ENCODE measurements at regions not wholly inside any gene's neighbourhood (a gene's known extent, or its start where the extent isn't known, plus 50 kb on each side); places are given as distances from the start of the nearest gene placed in this dataset.

DNA sequence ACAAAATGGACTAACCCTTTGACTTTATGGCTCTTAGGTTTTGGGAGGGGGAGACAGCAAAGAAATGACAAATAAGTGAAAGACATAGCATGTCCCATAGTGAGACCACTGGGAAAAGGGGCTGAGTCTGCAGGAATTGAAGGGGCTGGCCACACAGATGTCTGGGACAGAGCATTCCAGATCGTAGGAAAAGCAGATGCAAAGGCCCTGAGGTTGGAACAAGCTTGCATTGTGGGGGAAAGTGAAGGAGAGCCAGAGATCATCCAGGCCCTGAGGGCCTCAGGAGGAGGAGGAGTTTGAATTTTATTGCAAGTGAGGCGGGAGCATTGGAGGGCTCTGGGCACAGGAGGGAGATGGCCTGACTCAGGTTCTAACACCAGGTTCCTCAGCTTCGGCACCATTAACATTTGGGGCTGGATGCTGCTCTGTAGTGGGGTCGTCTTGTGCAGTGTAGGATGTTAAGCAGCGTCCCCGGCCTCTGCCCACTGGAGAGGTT lies 97.5 kb downstream of the CEBPB start:
- peaks cover 0 to 7% of the 10 kb centered on the region in 2 donors for H3K27me3 Mint-ChIP-seq
- DNase-seq = no peak
- H3K27ac Mint-ChIP-seq = peak overlapping the region in 1 of 7 donors; percentile 7
- Histone ChIP-seq H3K36me3 (ENCODE audit: insufficient read depth, low read length) (no peaks in the 10 kb centered on the region), H3K27ac (ENCODE audit: low read depth, low read length) (no peak overlapping the region), H3K9me3 (ENCODE audit: control insufficient read depth in 1 of 2, low read length in 2 of 2) (no peaks in the 10 kb centered on the region), H3K4me3 (ENCODE audit: low read length in 2 of 2) (no peak overlapping the region), H3K27me3 (ENCODE audit: insufficient read depth, low read length) (no peaks in the 10 kb centered on the region), H3K4me1 (ENCODE audit: insufficient read depth, low read length) (peaks cover 6% of the 10 kb centered on the region)
- H3K36me3 Mint-ChIP-seq = no peaks in the 10 kb centered on the region
- H3K9me3 Mint-ChIP-seq = no peaks in the 10 kb centered on the region
- intact Hi-C loops (cut with micrococcal nuclease) = no loop called here
- no peak overlapping the region for H3K4me3 Mint-ChIP-seq
- CTCF ChIA-PET (ENCODE audit: partially characterized antibody) = no interaction called here
- POLR2A ChIA-PET (ENCODE audit: partially characterized antibody) = no interaction called here
- H3K4me1 Mint-ChIP-seq = peaks cover 8 to 19% (median 12%) of the 10 kb centered on the region in 4 donors

DNA sequence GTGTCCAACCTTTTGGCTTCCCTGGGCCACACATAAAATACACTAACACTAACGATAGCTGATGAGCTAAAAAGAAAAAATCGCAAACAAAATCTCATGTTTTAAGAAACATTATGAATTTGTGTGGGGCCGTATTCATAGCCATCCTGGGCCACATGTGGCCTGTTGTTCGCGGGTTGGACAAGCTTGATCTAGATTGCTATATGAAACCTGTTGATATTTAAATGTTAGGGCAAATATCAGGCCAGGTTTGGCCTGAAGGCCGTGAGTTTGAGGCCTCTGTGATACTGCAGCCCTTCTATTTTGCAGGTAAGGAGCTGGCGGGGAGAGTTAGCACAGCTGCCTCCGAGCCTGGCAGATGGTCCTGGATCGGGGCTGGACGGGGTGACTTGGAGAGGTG lies 99.0 kb downstream of the CEBPB start:
- no peak overlapping the region for H3K4me3 Mint-ChIP-seq

DNA sequence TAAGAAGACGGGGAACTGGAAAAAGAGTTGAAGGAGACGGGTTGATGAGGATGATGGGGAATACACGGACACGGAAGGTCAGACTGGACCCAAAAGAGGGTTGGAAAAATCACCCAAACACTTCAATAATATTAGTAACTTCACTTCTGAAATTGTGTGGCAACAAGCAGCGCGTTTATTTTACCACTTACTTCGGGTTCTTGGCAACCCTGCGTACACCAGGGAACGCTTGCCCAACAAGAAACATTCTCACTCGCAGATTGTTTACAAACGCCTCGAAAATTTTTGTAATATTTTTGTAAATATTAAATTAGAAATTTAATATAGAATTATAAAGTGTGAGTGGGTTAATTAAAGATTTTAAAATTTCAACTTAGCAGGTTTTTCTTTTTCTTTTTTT lies 99.5 kb downstream of the CEBPB start:
- ChIA-PET POLR2A (ENCODE audit: partially characterized antibody) (no interaction called here), CTCF (ENCODE audit: partially characterized antibody) (interaction anchor here (1.2 kb wide), 1 partner anchor 174 kb away, joined by 3 read pairs; no protein-coding TSS in a partner anchor)
- Mint-ChIP-seq H3K4me3 (no peak overlapping the region), H3K36me3 (no peaks in the 10 kb centered on the region), H3K27ac (no peak overlapping the region), H3K27me3 (peaks cover 0 to 5% of the 10 kb centered on the region in 2 donors), H3K4me1 (peaks cover 4 to 12% (median 7%) of the 10 kb centered on the region in 4 donors), H3K9me3 (no peaks in the 10 kb centered on the region)
- Histone ChIP-seq H3K27me3 (ENCODE audit: insufficient read depth, low read length) (no peaks in the 10 kb centered on the region), H3K4me1 (ENCODE audit: insufficient read depth, low read length) (peaks cover 2% of the 10 kb centered on the region), H3K9me3 (ENCODE audit: control insufficient read depth in 1 of 2, low read length in 2 of 2) (no peaks in the 10 kb centered on the region), H3K27ac (ENCODE audit: low read depth, low read length) (no peak overlapping the region), H3K4me3 (ENCODE audit: low read length in 2 of 2) (no peak overlapping the region), H3K36me3 (ENCODE audit: insufficient read depth, low read length) (no peaks in the 10 kb centered on the region)
- DNase-seq = no peak
- intact Hi-C loops (cut with micrococcal nuclease) = no loop called here

More for the DNA sequence above, 99.0 kb downstream of the CEBPB start:
- Mint-ChIP-seq H3K9me3 (no peaks in the 10 kb centered on the region), H3K27me3 (peaks cover 0 to 5% of the 10 kb centered on the region in 2 donors), H3K4me1 (peaks cover 4 to 14% (median 7%) of the 10 kb centered on the region in 4 donors), H3K36me3 (no peaks in the 10 kb centered on the region), H3K27ac (peak overlapping the region in 1 of 7 donors; percentile 65)
- POLR2A ChIA-PET (ENCODE audit: partially characterized antibody) = no interaction called here
- Histone ChIP-seq H3K9me3 (ENCODE audit: control insufficient read depth in 1 of 2, low read length in 2 of 2) (no peaks in the 10 kb centered on the region), H3K27ac (ENCODE audit: low read depth, low read length) (no peak overlapping the region), H3K27me3 (ENCODE audit: insufficient read depth, low read length) (no peaks in the 10 kb centered on the region), H3K4me3 (ENCODE audit: low read length in 2 of 2) (no peak overlapping the region), H3K36me3 (ENCODE audit: insufficient read depth, low read length) (no peaks in the 10 kb centered on the region), H3K4me1 (ENCODE audit: insufficient read depth, low read length) (peaks cover 6% of the 10 kb centered on the region)
- no peak for DNase-seq
- CTCF ChIA-PET (ENCODE audit: partially characterized antibody) = interaction anchor here (1.2 kb wide), 1 partner anchor 175 kb away, joined by 3 read pairs; no protein-coding TSS in a partner anchor
- intact Hi-C loops (cut with micrococcal nuclease) = no loop called here

DNA sequence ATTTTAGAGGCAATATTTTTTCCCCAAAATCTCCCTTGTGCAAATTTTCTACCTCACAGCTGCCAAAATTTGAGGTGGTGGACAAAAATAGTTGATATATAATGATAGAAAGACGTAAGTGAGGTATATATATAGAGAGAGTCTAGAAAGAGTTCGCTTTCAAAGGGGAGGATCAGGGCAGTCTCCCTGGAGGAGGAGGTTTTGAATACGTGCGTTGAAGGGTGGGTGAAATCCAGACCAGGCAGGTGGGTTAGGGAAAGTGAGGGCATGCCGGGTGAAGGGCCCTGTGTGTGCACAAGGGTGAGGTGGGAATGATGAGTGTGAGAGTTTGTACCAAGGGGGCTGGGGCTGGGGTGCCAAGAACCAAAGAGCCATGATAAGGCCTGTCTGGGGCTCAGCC lies 100.2 kb downstream of the CEBPB start:
- no peak overlapping the region for H3K27ac ChIP-seq (ENCODE audit: low read depth, low read length)
- intact Hi-C loops (cut with micrococcal nuclease) = no loop called here
- POLR2A ChIA-PET (ENCODE audit: partially characterized antibody) = no interaction called here
- no peaks in the 10 kb centered on the region for H3K4me1 ChIP-seq (ENCODE audit: insufficient read depth, low read length)
- H3K9me3 ChIP-seq (ENCODE audit: control insufficient read depth in 1 of 2, low read length in 2 of 2) = no peaks in the 10 kb centered on the region
- H3K27me3 Mint-ChIP-seq = peaks cover 0 to 5% of the 10 kb centered on the region in 2 donors
- DNase-seq = no peak
- H3K4me1 Mint-ChIP-seq = peaks cover 3 to 10% (median 5%) of the 10 kb centered on the region in 4 donors
- H3K36me3 ChIP-seq (ENCODE audit: insufficient read depth, low read length) = no peaks in the 10 kb centered on the region
- no peak overlapping the region for H3K4me3 Mint-ChIP-seq
- no peaks in the 10 kb centered on the region for H3K9me3 Mint-ChIP-seq
- no peaks in the 10 kb centered on the region for H3K36me3 Mint-ChIP-seq
- H3K27me3 ChIP-seq (ENCODE audit: insufficient read depth, low read length) = no peaks in the 10 kb centered on the region
- no peak overlapping the region for H3K4me3 ChIP-seq (ENCODE audit: low read length in 2 of 2)
- no peak overlapping the region for H3K27ac Mint-ChIP-seq
- CTCF ChIA-PET (ENCODE audit: partially characterized antibody) = no interaction called here

DNA sequence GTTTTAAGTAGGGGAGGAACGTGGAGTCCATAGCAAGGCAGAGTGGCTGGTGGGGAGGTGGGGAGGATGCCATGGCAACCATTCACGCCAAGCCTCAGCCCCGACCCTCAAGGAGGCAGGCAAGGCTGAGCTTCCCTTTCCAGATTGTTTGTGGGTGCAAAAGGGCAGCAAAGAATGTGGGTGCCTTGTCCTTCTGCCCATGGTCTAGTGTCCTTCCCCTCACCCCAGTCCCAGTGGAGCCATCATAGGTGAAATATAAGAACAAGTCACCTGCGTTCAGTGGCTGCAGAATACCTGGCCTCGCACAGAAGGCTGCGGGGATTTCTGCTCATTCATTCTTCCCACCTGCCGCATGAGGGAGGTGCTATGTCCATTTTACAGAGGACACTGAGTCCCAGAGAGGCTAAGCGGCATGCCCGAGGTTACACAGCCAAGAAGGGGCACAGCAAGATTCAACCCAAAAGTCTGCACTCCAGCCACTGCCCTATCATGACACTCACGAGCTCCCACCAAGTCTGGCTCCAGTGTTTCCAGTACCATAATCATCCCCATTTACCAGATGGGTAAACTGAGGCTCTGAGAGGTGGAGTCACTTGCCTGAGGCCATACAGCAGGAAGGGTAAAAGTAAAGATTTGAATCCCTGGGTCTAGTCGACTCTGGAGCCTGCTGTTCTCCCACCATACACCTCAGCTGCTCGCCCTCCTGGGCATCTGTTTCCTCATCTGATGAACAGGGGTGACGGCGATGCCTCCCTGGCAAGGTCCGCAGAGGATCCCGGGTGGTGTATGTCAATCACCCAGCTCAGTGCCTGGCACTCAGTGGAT lies 100.8 kb downstream of the CEBPB start:
- Mint-ChIP-seq H3K27me3 (peaks cover 0 to 5% of the 10 kb centered on the region in 2 donors), H3K4me1 (peaks cover 0 to 4% (median 0%) of the 10 kb centered on the region in 4 donors), H3K36me3 (no peaks in the 10 kb centered on the region), H3K9me3 (no peaks in the 10 kb centered on the region), H3K27ac (no peak overlapping the region), H3K4me3 (no peak overlapping the region)
- Histone ChIP-seq H3K9me3 (ENCODE audit: control insufficient read depth in 1 of 2, low read length in 2 of 2) (no peaks in the 10 kb centered on the region), H3K4me3 (ENCODE audit: low read length in 2 of 2) (no peak overlapping the region), H3K36me3 (ENCODE audit: insufficient read depth, low read length) (no peaks in the 10 kb centered on the region), H3K27me3 (ENCODE audit: insufficient read depth, low read length) (no peaks in the 10 kb centered on the region), H3K4me1 (ENCODE audit: insufficient read depth, low read length) (no peaks in the 10 kb centered on the region), H3K27ac (ENCODE audit: low read depth, low read length) (no peak overlapping the region)
- ChIA-PET CTCF (ENCODE audit: partially characterized antibody) (no interaction called here), POLR2A (ENCODE audit: partially characterized antibody) (no interaction called here)
- intact Hi-C loops (cut with micrococcal nuclease) = no loop called here
- DNase-seq = no peak

DNA sequence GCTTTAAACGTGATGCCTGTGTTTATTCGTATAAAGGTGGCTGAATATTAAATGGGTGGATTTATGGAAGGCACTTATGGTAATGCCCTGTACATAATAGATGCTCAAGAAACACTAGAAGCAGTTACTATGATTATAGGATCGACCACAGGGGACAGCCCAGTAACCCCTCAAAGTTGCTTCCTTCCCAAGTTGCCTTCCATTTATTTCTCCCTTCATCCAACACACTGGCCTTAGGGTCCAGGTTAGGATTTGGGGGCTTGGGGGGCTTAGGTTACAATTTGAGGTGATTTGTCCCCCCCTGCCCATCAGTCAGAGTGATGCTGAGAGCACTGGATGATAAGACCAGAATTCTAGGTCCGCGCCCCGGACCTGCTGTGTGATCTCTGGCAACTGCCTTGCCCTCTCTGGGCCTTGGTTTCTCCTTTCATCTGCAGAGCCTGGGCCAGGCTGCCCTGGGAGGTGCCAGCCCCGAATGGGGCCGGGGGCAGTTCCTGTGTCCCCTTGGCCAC lies 101.5 kb downstream of the CEBPB start:
- Histone ChIP-seq H3K4me3 (ENCODE audit: low read length in 2 of 2) (no peak overlapping the region), H3K9me3 (ENCODE audit: control insufficient read depth in 1 of 2, low read length in 2 of 2) (no peaks in the 10 kb centered on the region), H3K27ac (ENCODE audit: low read depth, low read length) (no peak overlapping the region), H3K36me3 (ENCODE audit: insufficient read depth, low read length) (no peaks in the 10 kb centered on the region), H3K27me3 (ENCODE audit: insufficient read depth, low read length) (no peaks in the 10 kb centered on the region), H3K4me1 (ENCODE audit: insufficient read depth, low read length) (peaks cover 2% of the 10 kb centered on the region)
- H3K27me3 Mint-ChIP-seq = peaks cover 0 to 3% of the 10 kb centered on the region in 2 donors
- no peak for DNase-seq
- no peak overlapping the region for H3K27ac Mint-ChIP-seq
- intact Hi-C loops (cut with micrococcal nuclease) = no loop called here
- ChIA-PET CTCF (ENCODE audit: partially characterized antibody) (no interaction called here), POLR2A (ENCODE audit: partially characterized antibody) (no interaction called here)
- peaks cover 0 to 3% (median 0%) of the 10 kb centered on the region in 4 donors for H3K4me1 Mint-ChIP-seq
- H3K9me3 Mint-ChIP-seq = no peaks in the 10 kb centered on the region
- H3K4me3 Mint-ChIP-seq = no peak overlapping the region
- no peaks in the 10 kb centered on the region for H3K36me3 Mint-ChIP-seq

DNA sequence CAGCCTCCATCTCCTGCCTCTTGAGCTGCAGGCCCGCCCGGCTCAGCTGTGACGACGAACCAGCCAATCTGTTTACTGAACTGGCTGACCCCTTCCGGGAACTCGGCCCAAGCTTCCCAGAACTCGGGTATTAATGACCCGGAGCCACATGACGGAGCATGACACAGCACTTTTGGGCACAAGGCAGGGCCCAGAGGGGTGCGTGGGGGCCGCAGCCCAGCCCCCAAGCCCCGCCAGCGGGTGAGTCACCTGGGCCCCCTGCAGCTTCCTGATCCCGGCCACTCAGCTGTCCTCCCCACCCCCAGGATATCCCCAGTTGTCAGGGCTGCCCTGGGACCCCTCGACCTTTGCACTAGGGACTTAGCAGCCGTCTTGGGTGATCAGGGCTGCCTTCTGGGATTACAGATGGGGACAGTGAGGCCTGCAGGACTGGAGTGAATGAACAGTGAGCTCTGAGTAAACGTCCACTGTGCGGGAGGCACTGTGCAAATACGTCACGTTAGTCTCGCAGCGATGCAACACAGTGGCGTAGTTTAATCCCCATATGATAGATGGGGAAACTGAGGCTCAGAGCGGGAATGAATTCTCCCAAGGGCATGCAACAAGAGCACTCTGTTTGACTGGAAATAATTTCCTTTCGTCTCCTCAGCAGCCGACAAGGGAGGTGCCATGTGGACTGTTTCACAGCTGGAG lies 102.1 kb downstream of the CEBPB start:
- H3K36me3 ChIP-seq (ENCODE audit: insufficient read depth, low read length) = no peaks in the 10 kb centered on the region
- H3K27me3 Mint-ChIP-seq = peaks cover 0 to 3% of the 10 kb centered on the region in 2 donors
- peak overlapping the region in 1 of 8 donors; percentile 20 for H3K4me3 Mint-ChIP-seq
- no peak for DNase-seq
- H3K4me1 ChIP-seq (ENCODE audit: insufficient read depth, low read length) = peaks cover 8% of the 10 kb centered on the region
- H3K27me3 ChIP-seq (ENCODE audit: insufficient read depth, low read length) = no peaks in the 10 kb centered on the region
- intact Hi-C loops (cut with micrococcal nuclease) = no loop called here
- no peaks in the 10 kb centered on the region for H3K9me3 ChIP-seq (ENCODE audit: control insufficient read depth in 1 of 2, low read length in 2 of 2)
- no peaks in the 10 kb centered on the region for H3K36me3 Mint-ChIP-seq
- no peak overlapping the region for H3K27ac Mint-ChIP-seq
- H3K9me3 Mint-ChIP-seq = no peaks in the 10 kb centered on the region
- no peak overlapping the region for H3K27ac ChIP-seq (ENCODE audit: low read depth, low read length)
- ChIA-PET CTCF (ENCODE audit: partially characterized antibody) (no interaction called here), POLR2A (ENCODE audit: partially characterized antibody) (no interaction called here)
- peaks cover 2 to 9% (median 3%) of the 10 kb centered on the region in 4 donors for H3K4me1 Mint-ChIP-seq
- no peak overlapping the region for H3K4me3 ChIP-seq (ENCODE audit: low read length in 2 of 2)

All from CD4-positive, alpha-beta memory T cell (primary cell).